Fibroblast of the aortic adventitia (primary cell): ENCODE measurements at regions not wholly inside any gene's neighbourhood (a gene's known extent, or its start where the extent isn't known, plus 50 kb on each side); places are given as distances from the start of the nearest gene placed in this dataset.

Experiments
- DNase-seq: peaks from one replicate; pipeline ENCODE4 v3.0.0-alpha.2; 2010; ENCODE audit warnings: low read depth
- H3K4me3 ChIP-seq: 2 replicates; pipeline ENCODE4 v1.5.1; 2011; ENCODE audit warnings: low read depth, mild to moderate bottlenecking, control low read depth, low read length, moderate library complexity
- CTCF ChIP-seq: IDR thresholded peaks from 2 replicates; pipeline ENCODE4 v1.5.1; 2011; ENCODE audit warnings: mild to moderate bottlenecking, low read length, control low read depth, inconsistent platforms; ENCODE audit not compliant: insufficient read depth

- no peak for TF ChIP-seq CTCF
- H3K4me3 ChIP-seq: no peak overlapping the region
- no peak for DNase-seq
Measured at GRCh38 chr22:49101225-49101624, 726.4 kb downstream of the BRD1 start.

- DNase-seq: no peak
- no peak for TF ChIP-seq CTCF
- H3K4me3 ChIP-seq: no peak overlapping the region
Measured at GRCh38 chr22:49100773-49101172, 726.9 kb downstream of the BRD1 start.

- H3K4me3 ChIP-seq: no peak overlapping the region
- DNase-seq: no peak
- TF ChIP-seq CTCF: no peak
Measured at GRCh38 chr22:49100316-49100715, 727.4 kb downstream of the BRD1 start.

DNA sequence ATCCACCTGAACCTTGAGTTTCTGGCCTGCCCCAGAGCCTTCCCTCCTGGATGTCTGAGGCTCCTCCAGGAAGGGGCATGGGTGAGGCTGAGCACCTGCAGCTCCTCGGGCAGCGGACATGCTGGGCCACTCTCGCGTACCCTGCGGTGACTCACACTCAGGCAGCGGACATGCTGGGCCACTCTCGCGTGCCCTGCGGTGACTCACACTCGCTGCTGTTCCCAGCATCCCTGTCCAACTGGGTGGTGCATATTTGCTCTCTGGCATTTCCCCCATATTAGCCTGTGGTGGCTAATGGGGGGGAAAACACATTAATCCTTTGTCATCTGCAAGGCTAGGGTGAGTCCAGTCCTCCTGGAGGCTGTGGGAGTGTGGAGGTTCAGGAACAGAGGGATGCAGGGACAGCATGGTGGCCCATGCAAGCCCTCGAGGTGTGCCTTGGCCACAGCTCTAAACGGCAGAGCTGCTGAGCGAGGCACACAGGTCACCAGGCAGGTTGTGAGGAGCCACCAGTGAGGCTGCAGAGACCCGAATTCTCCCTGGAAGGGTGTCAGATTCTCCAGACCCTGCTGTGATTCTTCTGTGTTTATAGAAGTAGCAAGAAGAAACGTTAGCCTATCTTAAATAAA is 728.1 kb downstream of the BRD1 start:
- H3K4me3 ChIP-seq: no peak overlapping the region
- DNase-seq: no peak
- TF ChIP-seq CTCF: no peak

GRCh38 chr22:49099089-49099488 is 728.6 kb downstream of the BRD1 start:
- DNase-seq: no peak
- no peak for TF ChIP-seq CTCF
- H3K4me3 ChIP-seq: no peak overlapping the region

- H3K4me3 ChIP-seq: no peak overlapping the region
- no peak for DNase-seq
- no peak for TF ChIP-seq CTCF
Measured at GRCh38 chr22:49097966-49098365, 729.7 kb downstream of the BRD1 start.
